Astrocyte of the hippocampus (primary cell): ENCODE measurements at regions not wholly inside any gene's neighbourhood (a gene's known extent, or its start where the extent isn't known, plus 50 kb on each side); places are given as distances from the start of the nearest gene placed in this dataset.

Experiments used
- DNase-seq: peaks from one replicate; pipeline ENCODE4 v3.0.0; 2011; ENCODE audit warnings: low read depth, low spot score

DNA sequence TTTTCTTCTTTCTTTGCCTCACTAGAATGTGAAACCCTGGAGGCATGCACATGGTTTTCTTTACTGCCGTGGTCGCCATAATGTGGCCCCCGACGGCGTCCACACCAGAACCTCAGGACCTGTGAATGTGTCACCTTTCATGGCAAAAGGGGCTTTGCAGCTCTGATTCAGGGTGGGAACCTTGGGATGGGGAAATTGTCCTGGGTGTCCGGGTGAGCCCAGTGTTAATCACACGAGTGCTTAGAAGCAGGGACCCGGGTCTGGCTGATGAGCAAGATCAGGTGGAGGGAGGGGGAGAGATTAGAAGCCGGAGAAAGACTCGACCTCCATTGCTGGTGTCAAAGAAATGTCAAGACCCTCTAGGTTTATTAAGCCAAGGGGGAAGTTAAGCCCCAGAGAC lies 74.7 kb upstream of the SHISAL1 start:
- DNase-seq, result no peak

DNA sequence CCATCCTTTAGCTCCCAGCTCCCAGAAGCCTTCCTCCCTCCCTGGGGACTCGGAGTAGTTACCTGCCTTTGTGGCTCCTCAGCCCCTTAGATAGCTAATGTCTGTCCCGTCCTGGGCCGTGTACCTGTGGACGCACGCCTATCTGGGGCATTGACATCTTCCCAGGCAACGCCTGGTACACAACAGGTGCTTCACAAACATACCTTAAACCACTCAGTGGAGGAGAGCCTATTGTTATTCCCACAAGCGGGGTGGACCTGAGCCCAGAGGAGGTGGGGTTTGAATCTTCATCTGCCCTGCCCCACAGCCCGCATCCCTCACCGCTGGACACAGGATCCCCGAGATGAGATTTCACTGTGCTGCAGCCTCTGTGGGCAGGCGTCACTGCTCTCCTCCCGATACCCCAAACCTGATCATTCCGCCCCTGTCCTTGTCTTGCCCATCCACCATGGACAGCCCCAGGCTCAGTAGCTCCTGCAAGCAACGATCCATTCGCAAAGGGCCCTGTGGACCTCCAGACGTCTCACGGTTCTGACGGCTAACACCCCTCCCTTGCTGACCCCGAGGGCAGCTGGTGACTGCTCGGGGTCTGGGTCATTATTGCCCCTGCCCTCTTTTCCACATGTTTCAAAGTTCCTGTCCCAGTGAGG lies 73.8 kb upstream of the SHISAL1 start:
- DNase-seq, result no peak

DNA sequence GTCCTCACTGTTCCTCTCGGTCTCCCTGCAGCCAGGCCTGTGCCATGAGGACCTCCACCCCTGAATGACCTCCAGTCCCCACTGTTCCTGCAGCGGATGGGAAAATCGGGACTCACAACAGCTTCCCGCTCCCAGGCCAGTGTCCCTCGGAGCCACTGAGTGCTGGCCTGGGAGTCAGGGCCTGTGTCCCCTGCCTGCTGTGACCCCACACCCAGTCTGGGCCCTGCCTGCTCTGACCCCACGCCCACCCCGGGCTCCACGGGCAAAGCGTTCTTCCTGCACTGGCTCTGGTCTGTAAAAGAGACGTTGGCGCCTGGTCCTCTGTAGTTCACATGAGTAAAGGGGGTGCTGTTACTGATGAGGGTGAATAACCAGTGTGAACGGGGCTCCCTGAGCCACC lies 73.0 kb upstream of the SHISAL1 start:
- no peak for DNase-seq

DNA sequence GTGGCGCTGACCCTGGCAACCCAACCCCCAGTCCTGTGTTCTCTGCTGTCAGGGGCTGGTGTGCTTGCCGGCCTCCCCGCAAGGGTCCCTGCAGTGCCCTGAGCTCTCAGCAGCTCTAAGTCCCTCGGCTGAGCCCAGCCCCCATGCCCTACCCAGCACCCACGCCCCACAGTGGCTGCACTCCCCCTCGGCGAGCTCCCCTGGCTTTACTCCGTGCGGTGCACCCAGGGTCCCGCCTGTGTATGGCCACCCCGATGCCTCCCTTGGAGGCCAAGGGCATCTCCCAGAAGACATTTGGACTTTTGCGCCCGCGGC lies 72.5 kb upstream of the SHISAL1 start:
- DNase-seq, result no peak

DNA sequence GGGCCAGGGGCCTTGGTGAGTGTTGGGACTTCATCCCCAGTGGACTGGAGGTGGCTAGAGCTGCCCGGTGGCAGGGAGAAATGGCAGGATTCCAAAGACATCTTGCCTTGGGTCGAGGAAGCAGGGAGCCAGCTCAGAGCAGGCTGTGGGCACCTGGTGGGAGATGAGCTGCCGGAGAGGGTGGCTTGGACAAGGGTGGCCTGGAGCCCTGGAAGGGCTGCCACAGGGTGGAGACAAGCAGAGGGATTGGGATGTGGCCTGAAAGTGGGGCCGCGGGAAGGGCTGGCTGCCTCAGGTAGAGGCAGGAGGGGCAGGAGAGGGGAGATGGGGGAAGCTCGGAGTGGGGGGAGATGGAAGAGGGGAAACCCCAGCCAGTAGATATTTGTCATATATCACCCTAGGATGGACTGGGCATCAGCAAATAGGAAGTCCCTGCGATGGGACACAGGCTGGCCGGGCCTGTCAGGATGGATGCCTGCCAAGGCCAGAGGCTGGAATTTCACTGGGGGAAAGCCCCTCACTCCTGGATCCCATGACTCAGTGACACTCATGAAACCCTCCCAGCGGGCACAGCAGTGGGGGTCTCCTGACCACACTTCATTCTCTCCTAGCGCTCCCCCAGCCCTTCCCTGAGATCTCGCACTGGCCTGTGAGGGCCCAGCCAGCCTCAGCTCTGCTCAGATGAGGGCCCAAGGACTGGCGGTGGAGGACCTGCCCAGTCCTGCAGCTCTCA lies 72.0 kb upstream of the SHISAL1 start:
- no peak for DNase-seq

DNA sequence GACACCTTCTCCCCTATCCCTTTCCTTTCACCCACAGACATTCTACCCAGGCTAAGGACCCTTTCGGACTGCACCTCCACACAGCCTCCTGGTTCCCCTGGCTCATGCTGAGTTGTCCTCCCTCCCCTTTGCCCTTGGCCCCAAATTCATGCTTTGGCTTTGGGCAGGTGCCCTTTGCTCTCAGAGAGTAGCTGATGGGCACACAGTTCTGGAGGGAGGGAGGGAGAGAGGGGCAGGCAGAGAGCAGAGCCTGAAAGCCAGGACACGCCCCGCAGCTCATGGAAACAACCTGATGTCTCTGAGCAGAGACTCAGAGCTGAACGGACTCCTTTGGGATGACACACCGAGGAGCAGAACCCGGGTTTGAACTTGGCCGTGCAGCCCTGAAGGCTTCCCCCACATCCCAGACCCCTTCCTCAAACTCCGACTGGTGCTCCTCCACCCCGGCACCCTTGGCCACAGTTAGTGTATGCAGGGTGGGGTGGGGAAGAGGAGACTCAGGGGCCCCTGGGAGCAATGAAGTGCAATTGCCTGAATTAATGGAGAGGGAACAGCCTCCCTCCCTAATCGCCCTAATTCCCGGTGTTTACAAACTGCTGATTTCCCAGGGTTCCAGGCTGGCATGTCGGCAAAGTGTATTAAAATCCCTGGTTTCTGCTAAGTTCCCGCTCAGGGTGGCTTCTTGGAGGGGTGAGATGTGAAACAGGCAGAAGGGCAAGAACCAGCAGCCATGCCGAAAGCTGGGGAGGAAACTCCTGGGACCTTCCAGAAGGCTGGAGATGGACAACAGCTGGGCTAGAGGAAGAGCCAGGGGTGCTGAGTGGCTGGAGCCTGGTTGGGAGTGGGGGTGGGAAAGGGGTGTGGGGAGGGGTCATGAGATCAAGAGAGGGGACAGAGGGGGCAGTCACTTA lies 71.2 kb upstream of the SHISAL1 start:
- DNase-seq, result no peak

DNA sequence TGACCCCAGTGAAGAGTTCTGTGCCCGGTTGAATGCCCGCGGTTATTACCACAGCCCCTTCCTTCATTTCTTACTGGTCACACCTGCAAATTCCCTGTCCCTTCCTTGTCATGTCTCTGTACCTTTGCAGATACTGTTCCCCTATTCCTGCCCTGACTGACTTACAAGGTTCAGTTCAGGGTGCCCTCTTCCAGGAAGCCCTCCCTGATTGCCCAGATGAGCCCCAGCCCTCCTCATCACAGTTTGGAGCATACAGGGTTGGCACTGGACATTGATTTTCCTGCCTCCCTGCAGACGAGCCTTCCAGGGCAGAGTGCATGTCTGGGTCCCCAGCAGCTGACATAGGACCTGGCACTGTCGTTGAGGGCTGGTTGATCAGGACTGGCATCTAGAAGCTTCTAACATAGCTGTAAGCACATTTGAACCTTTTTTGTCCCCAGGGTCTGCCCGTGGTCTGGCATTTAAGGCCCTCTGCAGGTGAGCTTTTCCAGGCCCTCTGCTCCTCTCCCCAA lies 70.4 kb upstream of the SHISAL1 start:
- DNase-seq, result no peak

DNA sequence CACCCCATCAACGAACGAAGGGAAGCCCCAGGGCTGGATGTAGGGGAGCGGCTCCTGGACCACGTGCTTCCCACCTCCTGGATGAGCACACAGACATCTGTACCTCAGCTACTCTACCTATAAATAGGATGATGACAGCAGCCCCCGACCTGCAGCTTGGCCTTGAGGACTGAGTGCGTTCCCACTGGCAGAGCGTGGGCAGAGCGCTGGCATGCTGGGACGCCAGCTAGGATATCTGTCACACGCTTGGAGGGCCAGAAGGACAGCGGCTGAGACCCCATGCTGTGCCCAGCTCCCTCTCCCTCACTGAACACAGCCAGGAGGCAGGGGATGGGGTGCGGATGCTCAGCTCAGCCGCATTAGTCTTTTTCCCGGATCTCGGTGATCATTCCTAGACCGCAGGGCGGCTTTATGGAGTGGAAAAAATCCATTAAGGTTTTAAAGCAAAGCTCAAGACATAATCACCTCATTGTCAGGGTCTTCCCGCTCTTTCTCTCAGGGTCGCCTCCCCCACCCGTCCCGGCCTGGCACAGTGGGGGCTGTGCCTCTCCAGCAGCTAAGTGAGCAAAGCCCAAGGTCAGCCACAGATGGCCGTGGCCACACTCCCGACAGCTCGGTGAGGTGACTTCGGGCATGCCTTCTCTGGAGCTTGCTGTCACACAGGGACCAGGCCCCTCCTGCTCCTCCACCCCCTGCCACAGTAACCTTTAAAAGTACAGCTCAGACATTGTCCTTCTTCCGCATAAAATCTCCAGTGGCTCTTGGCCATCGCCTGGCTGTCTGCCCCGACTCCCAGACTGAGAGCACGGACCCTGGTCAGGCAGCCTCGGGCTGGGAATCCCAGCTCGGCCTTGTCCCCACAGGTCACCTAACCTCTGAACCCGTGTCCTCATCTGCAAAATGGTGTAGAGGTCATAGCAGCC lies 69.6 kb upstream of the SHISAL1 start:
- no peak for DNase-seq

DNA sequence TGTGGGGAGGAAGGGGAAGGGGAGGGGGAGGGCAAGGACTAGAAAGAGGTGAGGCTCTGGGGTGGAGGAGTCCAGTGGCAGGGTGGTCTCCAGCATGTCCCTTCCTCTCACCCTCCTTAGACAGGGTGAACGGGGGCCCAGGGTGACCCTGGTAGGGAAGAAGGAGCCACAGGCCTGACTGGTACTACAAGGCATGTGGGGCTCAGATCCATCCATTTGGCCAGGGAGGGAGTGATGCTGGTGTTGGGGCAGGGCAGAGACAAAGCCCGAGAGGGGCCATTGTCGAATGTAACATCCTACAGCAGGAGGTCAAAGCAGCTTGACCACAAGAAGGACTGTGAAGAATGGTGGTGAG lies 69.0 kb upstream of the SHISAL1 start:
- no peak for DNase-seq

DNA sequence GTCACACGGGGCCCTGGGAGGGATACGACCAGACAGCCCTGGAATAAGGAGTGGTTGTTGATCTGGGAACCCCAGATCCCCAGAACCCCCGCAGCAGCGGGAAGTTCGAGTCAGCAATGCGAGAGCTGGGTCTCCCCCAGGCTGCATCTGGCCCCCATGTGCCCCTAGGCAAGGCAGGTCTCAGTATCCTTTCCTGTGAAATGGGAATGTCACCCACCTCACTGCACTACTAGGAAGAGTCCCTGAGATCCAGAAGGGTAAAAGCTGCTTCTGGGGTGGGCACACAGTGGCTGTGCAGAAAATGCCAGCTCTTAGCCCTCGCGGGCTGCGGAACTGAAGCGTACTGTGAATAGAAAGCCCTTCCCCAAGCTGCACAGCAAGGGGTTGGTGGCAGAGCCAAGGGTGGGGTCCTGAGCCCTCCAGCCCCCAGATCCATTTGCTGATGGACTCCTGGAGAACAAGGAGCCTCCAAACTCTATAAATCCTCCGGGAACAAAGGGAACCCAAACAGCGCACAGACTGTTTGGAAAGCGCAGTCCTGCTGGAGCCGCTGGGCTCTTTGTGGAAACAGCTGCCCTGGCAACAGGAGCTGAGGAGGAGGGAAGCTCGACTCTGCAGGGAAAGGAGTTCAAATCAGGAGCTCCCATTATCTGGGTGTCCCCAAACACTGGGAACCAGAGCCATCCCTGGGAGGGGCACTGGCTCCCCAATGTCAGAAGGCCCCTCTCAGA lies 68.2 kb upstream of the SHISAL1 start:
- DNase-seq, result no peak

DNA sequence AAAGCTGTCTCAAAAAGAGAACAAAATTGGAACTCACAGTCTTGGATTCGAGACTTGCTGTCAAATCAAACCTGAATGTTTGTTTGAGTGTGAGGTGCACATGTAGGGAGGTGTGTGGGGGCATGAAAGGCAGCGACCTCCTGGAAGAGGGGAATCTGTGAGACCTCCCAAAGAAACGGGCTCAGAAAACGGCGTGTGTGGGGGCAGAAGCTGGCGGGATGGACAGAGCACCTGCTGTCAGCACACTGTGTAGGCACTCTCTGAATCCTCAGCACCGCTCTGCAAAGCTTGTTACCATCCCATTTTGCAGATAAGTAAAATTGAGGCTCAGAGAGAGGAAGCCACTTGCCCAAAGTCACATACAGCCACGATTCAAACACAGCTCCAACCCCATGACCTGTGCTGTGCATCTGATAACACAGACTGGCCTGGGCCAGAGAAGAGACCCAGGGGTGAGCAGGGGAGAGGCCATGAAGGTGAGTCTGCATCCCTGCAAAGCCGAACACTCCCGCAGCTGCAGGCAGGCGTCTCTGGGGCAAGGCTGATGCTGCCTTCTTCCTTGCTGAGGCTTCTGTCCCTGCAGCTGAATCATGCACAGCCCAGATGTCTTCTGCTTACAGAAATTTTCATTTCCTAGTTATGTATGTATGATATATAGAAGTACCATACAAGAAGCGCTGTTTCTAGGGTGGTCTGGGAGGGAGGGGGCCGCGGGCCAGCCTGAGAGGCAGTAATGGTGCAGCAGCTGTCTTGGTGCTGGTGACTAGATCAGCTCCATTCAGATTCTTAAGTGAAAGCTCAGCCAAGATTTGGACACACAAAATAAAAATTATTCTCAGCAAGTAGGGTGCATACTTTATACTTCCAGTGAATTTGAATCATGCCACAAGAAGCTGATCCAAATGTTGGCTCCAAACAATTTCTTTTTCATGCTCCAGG lies 67.3 kb upstream of the SHISAL1 start:
- DNase-seq, result no peak

DNA sequence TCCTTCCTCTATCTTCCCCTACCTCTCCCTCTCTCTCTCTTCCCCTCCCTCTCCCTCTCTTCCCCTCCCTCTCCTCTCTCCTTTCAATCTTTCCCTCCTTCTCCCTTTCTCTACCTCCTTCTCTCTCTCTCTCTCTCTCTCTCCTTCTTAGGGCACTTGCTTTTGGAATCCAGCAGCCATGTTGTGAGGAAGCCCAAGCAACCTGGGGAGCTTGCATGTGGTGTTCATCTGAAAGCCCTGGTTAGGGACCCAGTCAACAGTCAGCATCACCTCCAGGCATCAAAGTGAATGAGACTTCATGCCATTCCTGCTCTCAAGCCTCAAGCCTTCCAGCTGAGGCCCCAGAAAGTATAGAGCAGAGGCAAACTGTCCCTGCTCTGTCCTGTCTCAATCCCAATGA lies 65.6 kb upstream of the SHISAL1 start:
- DNase-seq, result no peak

DNA sequence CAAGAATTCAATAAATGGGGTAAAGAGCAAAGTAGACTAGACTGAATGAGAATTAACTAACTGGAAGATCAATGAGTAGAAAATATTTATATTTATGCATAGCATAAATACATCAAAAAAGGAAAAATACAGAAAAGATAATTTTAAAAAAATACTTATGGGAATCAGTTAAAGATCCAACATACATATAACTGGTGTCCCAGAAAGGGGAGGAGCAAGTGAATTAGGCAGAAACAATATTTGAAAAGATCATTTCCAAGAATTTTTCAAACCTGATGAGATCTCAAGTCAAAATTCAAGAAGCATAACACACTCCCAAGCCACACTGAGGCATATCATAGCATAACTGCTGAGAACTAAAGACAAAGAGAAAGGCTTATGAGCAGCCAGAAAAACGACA lies 62.7 kb upstream of the SHISAL1 start:
- DNase-seq, result no peak

DNA sequence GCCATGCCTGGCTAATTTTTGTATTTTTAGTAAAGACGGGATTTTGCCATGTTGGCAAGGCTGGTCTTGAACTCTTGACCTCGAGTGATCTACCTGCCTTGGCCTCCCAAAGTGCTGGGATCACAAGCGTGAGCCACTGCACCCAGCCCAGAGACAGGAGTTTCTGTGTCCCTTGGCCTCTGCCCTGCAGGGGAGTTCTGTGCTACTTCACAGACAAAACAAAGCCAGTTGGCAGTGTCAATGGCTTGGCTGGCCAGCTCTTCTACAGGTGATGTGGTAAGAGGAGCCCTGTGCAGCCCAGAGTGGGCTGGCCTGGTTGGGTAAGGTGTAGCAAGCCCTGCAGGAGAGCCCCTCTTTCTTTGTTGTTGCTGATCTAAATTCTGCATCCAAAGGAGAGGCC lies 60.5 kb upstream of the SHISAL1 start:
- no peak for DNase-seq

DNA sequence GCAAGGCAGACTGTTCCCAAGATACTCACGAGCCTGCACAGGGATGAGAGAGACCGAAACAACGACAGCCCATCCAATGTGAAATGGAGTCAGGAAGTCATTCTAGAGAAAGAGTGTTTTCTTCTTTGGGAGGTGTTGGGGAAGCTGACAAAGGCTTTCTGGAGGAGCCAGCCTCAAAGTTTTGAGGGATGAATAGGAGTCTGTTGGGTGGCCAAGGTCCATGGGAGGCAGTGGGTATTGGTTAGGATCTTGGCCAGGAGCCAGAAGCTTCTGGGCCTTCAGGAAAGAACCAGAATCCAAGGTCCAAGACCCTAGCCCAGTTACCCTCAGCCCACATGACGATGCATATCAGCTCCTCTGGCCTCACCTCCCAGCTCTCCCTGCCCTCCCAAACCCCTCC lies 59.9 kb upstream of the SHISAL1 start:
- no peak for DNase-seq

DNA sequence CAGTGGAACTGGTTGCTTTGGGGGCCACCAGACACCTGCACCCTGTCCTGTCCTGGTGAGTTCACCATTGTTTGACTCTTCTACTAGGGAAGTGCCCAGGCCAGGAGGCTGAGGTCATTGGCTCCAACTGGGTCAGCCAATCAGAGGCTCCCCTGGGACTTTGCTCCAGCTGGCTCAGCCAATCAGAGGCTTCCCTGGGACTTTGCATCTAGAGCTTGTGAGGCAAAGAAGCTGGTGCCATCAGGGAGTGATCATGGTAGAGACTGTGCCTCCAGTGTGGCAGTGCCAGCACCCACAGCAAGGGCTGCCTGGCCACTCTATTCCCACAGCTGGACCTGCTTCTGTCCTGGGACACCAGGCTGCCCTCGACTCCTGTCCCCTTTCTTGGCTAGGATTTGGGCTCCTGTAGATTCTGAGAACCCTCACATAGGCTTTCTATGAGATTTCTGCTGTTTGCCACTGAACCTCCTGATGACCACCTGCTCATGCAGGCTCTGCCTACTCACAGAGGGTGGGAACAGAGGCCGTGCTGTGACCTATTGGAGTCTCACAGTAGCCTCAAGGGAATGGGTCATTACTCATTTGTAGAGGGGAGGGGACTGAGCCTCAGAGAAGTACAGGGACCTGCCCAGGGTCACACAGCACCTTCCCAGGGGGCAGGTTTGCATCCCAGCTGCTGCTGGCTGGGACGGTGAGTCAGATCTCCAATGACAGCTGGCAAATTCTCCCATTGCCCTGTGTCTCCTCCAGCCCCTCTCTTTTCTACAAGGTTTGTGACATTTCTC lies 59.2 kb upstream of the SHISAL1 start:
- no peak for DNase-seq

DNA sequence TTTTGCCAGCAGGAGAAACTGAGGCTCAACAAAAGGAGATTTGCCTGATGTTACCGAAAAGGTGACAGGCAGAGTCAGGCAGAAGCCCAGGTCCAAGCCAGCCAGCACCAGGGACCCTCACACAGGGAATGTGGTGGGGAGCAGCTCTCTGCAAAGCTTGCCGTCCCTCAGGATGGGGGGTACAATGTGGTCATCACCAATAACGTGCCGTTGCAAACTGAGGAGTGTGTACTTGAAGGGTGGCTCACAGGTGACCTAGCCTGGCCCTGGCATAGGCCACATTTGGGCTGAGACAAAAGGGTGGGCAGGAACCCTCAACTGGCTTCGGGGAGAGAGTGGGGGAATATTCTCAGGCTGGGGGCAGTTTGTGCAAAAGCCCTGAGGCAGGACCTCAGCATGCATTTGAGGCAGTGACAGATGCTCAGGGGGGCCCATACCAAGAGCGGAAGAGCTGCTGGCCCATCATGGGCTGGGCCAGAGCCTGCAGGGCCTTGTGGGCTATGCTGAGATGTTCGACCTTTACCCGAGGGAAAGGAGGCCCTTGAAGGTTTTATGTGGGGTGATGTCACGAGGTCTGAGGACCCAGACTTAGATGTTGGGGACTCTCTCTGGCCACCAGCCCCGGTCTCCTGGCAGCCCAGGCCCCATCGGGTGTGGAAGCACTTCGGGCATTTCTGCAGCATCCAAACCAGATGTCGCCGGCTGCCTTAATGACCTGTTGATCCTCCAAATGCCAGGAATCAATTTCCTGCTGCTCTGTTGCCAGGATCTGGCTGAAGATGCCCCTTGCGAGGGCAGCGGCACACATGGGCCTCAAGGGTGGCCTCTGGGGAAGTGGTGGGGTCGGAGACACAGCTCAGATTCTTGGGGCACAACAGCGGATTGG lies 57.4 kb upstream of the SHISAL1 start:
- no peak for DNase-seq

DNA sequence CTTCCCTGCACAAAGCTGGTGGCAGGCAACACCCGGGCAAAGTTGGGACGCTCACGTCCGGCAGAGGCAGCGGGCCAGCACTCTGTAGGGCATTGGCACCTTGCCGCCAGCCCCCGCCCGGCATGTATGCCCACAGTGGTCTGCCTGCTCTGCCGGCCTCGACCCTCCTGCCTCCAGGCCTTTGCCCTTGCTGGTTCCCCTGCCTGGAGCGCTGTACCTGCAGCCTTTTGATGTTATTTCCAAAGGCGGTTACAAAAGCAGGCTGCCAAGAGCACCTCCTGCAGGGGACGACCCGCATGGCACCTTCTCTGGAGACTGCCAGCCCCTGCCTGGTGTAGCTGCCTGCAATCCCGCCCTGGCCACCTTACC lies 56.5 kb upstream of the SHISAL1 start:
- DNase-seq, result no peak
